ENCODE measurements at regions not wholly inside any gene's neighbourhood (a gene's known extent, or its start where the extent isn't known, plus 50 kb on each side); places are given as distances from the start of the nearest gene placed in this dataset.

GRCh38 chr11:104594228-104594958 lies 303.9 kb downstream of the CASP12 start:
- no peak for TF ChIP-seq CTCF (conservative IDR thresholded peaks at IDR 0.05 in 1 of 2, IDR thresholded peaks at IDR 0.05 in 1 of 2; ENCODE audit: low read depth in 1 of 2, low read length in 2 of 2)
- no peak for TF ChIP-seq EZH2 (IDR thresholded peaks at IDR 0.05; ENCODE audit: low read length, missing control alignments)
